MM.1S (cell line): ENCODE measurements at regions not wholly inside any gene's neighbourhood (a gene's known extent, or its start where the extent isn't known, plus 50 kb on each side); places are given as distances from the start of the nearest gene placed in this dataset.

Experiments
- DNase-seq: peaks from one replicate; pipeline ENCODE4 v3.0.0-alpha.2; 2015
- H2AFZ ChIP-seq: fragments of 300-600 bp; sonication (generic); 2 replicates; pipeline ENCODE4 v1.6.0; 2016; ENCODE audit warnings: antibody characterized with exemption, low read length
- H3F3A ChIP-seq: fragments of 300-600 bp; sonication (generic); 2 replicates; pipeline ENCODE4 v1.6.1; 2016; ENCODE audit warnings: mild to moderate bottlenecking, antibody characterized with exemption, low read length, moderate library complexity, mixed read lengths; ENCODE audit not compliant: insufficient read depth
- H3K27ac ChIP-seq: fragments of 300-600 bp; sonication (generic); 2 replicates; pipeline ENCODE4 v1.5.1; 2016; ENCODE audit warnings: mild to moderate bottlenecking, low read length
- H3K27me3 ChIP-seq: fragments of 300-600 bp; sonication (generic); replicated peaks from 2 replicates; pipeline ENCODE4 v1.6.0; 2016; ENCODE audit warnings: low read length; ENCODE audit not compliant: insufficient read depth
- H3K36me3 ChIP-seq: fragments of 300-600 bp; sonication (generic); replicated peaks from 2 replicates; pipeline ENCODE4 v1.6.1; 2016; ENCODE audit warnings: mild to moderate bottlenecking, low read length, mixed read lengths; ENCODE audit not compliant: insufficient read depth
- H3K4me1 ChIP-seq: fragments of 300-600 bp; sonication (generic); 2 replicates; pipeline ENCODE4 v1.6.1; 2016; ENCODE audit warnings: low read length, mixed read lengths
- H3K4me2 ChIP-seq: fragments of 300-600 bp; sonication (generic); 2 replicates; pipeline ENCODE4 v1.6.0; 2016; ENCODE audit warnings: low read depth, low read length
- H3K4me3 ChIP-seq: fragments of 300-600 bp; sonication (generic); 2 replicates; pipeline ENCODE4 v1.5.1; 2016; ENCODE audit warnings: low read length, mixed read lengths
- H3K79me2 ChIP-seq: fragments of 300-600 bp; sonication (generic); 2 replicates; pipeline ENCODE4 v1.6.1; 2016; ENCODE audit warnings: mixed run types, low read length, mixed read lengths
- H3K9ac ChIP-seq: fragments of 300-600 bp; sonication (generic); 2 replicates; pipeline ENCODE4 v1.6.1; 2016; ENCODE audit warnings: low read length, mixed read lengths
- H3K9me2 ChIP-seq: fragments of 300-600 bp; sonication (generic); replicated peaks from 2 replicates; pipeline ENCODE4 v1.6.1; 2016; ENCODE audit warnings: mild to moderate bottlenecking, low read length, mixed read lengths; ENCODE audit not compliant: insufficient read depth
- H3K9me3 ChIP-seq: fragments of 300-600 bp; sonication (generic); replicated peaks from 2 replicates; pipeline ENCODE4 v1.6.1; 2016; ENCODE audit warnings: mild to moderate bottlenecking, low read length, mixed read lengths; ENCODE audit not compliant: insufficient read depth
- H4K20me1 ChIP-seq: fragments of 300-600 bp; sonication (generic); 2 replicates; pipeline ENCODE4 v1.6.1; 2016; ENCODE audit warnings: mild to moderate bottlenecking, low read length, moderate library complexity, mixed read lengths; ENCODE audit not compliant: insufficient read depth
- EZH2 ChIP-seq: fragments of 300-600 bp; sonication (generic); optimal IDR thresholded peaks from 2 replicates; pipeline ENCODE3; 2017; ENCODE audit warnings: low read depth, mild to moderate bottlenecking, antibody characterized with exemption, low read length, mixed read lengths
- EZH2phosphoT487 ChIP-seq: fragments of 300-600 bp; sonication (generic); IDR thresholded peaks from 2 replicates; pipeline ENCODE4 v1.6.1; 2018; ENCODE audit warnings: antibody characterized with exemption, low read length
- TF ChIP-seq, protein P1 (sequence below): fragments of 300-600 bp; sonication (generic); IDR thresholded peaks from 2 replicates; pipeline ENCODE4 v1.5.1; 2016; ENCODE audit warnings: antibody characterized with exemption, low read length, mixed read lengths

- Histone ChIP-seq H3K27me3 (no peaks in the 10 kb centered on the region), H2AFZ (no peak overlapping the region), H3K9ac (no peak overlapping the region), H3K27ac (no peak overlapping the region), H3K9me2 (no peaks in the 10 kb centered on the region), H3K4me1 (no peaks in the 10 kb centered on the region), H3K4me3 (no peak overlapping the region), H4K20me1 (no peaks in the 10 kb centered on the region), H3K36me3 (no peaks in the 10 kb centered on the region), H3K79me2 (no peaks in the 10 kb centered on the region), H3K9me3 (no peaks in the 10 kb centered on the region), H3F3A (no peaks in the 10 kb centered on the region), H3K4me2 (no peak overlapping the region)
- TF ChIP-seq, protein P1, sequence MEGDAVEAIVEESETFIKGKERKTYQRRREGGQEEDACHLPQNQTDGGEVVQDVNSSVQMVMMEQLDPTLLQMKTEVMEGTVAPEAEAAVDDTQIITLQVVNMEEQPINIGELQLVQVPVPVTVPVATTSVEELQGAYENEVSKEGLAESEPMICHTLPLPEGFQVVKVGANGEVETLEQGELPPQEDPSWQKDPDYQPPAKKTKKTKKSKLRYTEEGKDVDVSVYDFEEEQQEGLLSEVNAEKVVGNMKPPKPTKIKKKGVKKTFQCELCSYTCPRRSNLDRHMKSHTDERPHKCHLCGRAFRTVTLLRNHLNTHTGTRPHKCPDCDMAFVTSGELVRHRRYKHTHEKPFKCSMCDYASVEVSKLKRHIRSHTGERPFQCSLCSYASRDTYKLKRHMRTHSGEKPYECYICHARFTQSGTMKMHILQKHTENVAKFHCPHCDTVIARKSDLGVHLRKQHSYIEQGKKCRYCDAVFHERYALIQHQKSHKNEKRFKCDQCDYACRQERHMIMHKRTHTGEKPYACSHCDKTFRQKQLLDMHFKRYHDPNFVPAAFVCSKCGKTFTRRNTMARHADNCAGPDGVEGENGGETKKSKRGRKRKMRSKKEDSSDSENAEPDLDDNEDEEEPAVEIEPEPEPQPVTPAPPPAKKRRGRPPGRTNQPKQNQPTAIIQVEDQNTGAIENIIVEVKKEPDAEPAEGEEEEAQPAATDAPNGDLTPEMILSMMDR: no peak
- no peak for TF ChIP-seq EZH2phosphoT487
- no peak for TF ChIP-seq EZH2
- no peak for DNase-seq
These were observed 139.8 kb upstream of the PTBP2 start for GRCh38 chr1:96581772-96582171.

GRCh38 chr1:96583903-96584302, 137.7 kb upstream of the PTBP2 start:
- Histone ChIP-seq H3K9ac (no peak overlapping the region), H4K20me1 (no peaks in the 10 kb centered on the region), H3K4me3 (no peak overlapping the region), H2AFZ (no peak overlapping the region), H3K9me2 (no peaks in the 10 kb centered on the region), H3K36me3 (no peaks in the 10 kb centered on the region), H3K79me2 (no peaks in the 10 kb centered on the region), H3K4me1 (no peaks in the 10 kb centered on the region), H3F3A (no peaks in the 10 kb centered on the region), H3K27ac (no peak overlapping the region), H3K9me3 (no peaks in the 10 kb centered on the region), H3K4me2 (no peak overlapping the region), H3K27me3 (no peaks in the 10 kb centered on the region)
- TF ChIP-seq EZH2 (no peak), EZH2phosphoT487 (no peak)
- TF ChIP-seq, protein P1: no peak
- no peak for DNase-seq

- Histone ChIP-seq H3K79me2 (no peaks in the 10 kb centered on the region), H3K4me1 (no peaks in the 10 kb centered on the region), H3K9me3 (no peaks in the 10 kb centered on the region), H3K4me3 (no peak overlapping the region), H4K20me1 (no peaks in the 10 kb centered on the region), H3K9me2 (no peaks in the 10 kb centered on the region), H3K4me2 (no peak overlapping the region), H3F3A (no peaks in the 10 kb centered on the region), H2AFZ (no peak overlapping the region), H3K9ac (no peak overlapping the region), H3K36me3 (no peaks in the 10 kb centered on the region), H3K27me3 (no peaks in the 10 kb centered on the region), H3K27ac (no peak overlapping the region)
- no peak for DNase-seq
- TF ChIP-seq EZH2 (no peak), EZH2phosphoT487 (no peak)
- TF ChIP-seq, protein P1: no peak
These were observed 134.4 kb upstream of the PTBP2 start for GRCh38 chr1:96587222-96587621.
